Skeletal muscle tissue (tissue), 3 donors: ENCODE measurements at regions not wholly inside any gene's neighbourhood (a gene's known extent, or its start where the extent isn't known, plus 50 kb on each side); places are given as distances from the start of the nearest gene placed in this dataset.

Experiments used
- H3K27ac ChIP-seq: one replicate; pipeline ENCODE4 v1.7.0; 2013; ENCODE audit warnings: mild to moderate bottlenecking, low read depth, low read length, inconsistent platforms
- H3K27me3 ChIP-seq, 3 donors: one replicate each; pipeline ENCODE4 v1.7.0; 2013; ENCODE audit warnings: low read length in 3 of 3; ENCODE audit not compliant: control insufficient read depth in 3 of 3, insufficient read depth in 3 of 3
- H3K36me3 ChIP-seq, 3 donors: one replicate each; pipeline ENCODE4 v1.7.0; 2013; ENCODE audit warnings: low read length in 3 of 3; ENCODE audit not compliant: control insufficient read depth in 3 of 3, insufficient read depth in 3 of 3
- H3K4me1 ChIP-seq, 3 donors: one replicate each; pipeline ENCODE4 v1.7.0; 2013; ENCODE audit warnings: low read length in 3 of 3, mild to moderate bottlenecking in 3 of 3; ENCODE audit not compliant: control insufficient read depth in 3 of 3, insufficient read depth in 3 of 3
- H3K4me3 ChIP-seq, 3 donors: one replicate each; pipeline ENCODE4 v1.7.0; 2013; ENCODE audit warnings: low read length in 3 of 3
- H3K9ac ChIP-seq, 3 donors: one replicate each; pipeline ENCODE4 v1.7.0; 2013; ENCODE audit warnings: low read length in 3 of 3, mild to moderate bottlenecking in 3 of 3, moderate library complexity in 2 of 3, low read depth in 1 of 3
- H3K9me3 ChIP-seq, 3 donors: one replicate each; pipeline ENCODE4 v1.7.0; 2013; ENCODE audit warnings: low read length in 3 of 3; ENCODE audit not compliant: control insufficient read depth in 3 of 3
- donor health status: Osteomylitis.

- H3K4me1 ChIP-seq: no peaks in the 10 kb centered on the region
Observed at GRCh38 chr14:65948302-65948701, 535.8 kb downstream of the FUT8 start.

GRCh38 chr14:65949711-65950516 is 536.3 kb upstream of the CCDC196 start:
- Histone ChIP-seq H3K9me3 (no peaks in the 10 kb centered on the region), H3K9ac (no peak overlapping the region), H3K27me3 (peaks cover 10 to 18% (median 13%) of the 10 kb centered on the region in 3 donors), H3K36me3 (no peaks in the 10 kb centered on the region), H3K4me1 (no peaks in the 10 kb centered on the region), H3K4me3 (no peak overlapping the region), H3K27ac (no peak overlapping the region)

More at GRCh38 chr14:65948302-65948701, 535.8 kb downstream of the FUT8 start:
- H3K9me3 ChIP-seq: no peaks in the 10 kb centered on the region
- H3K9ac ChIP-seq: no peak overlapping the region
- H3K27me3 ChIP-seq: peaks cover 10 to 18% (median 13%) of the 10 kb centered on the region in 3 donors
- H3K36me3 ChIP-seq: no peaks in the 10 kb centered on the region
- H3K4me3 ChIP-seq: no peak overlapping the region
- H3K27ac ChIP-seq: no peak overlapping the region

GRCh38 chr14:65954942-65955341 is 531.2 kb upstream of the CCDC196 start:
- Histone ChIP-seq H3K9me3 (no peaks in the 10 kb centered on the region), H3K27ac (no peak overlapping the region), H3K36me3 (no peaks in the 10 kb centered on the region), H3K4me3 (no peak overlapping the region), H3K9ac (no peak overlapping the region), H3K27me3 (peaks cover 0 to 1% (median under 1%) of the 10 kb centered on the region in 3 donors), H3K4me1 (no peaks in the 10 kb centered on the region)

GRCh38 chr14:65957631-65958205 is 528.5 kb upstream of the CCDC196 start:
- peaks cover 0 to 3% (median 1%) of the 10 kb centered on the region in 3 donors for H3K27me3 ChIP-seq
- H3K9me3 ChIP-seq: no peaks in the 10 kb centered on the region
- no peak overlapping the region for H3K27ac ChIP-seq
- no peak overlapping the region for H3K9ac ChIP-seq
- H3K4me3 ChIP-seq: no peak overlapping the region
- no peaks in the 10 kb centered on the region for H3K4me1 ChIP-seq
- no peaks in the 10 kb centered on the region for H3K36me3 ChIP-seq

GRCh38 chr14:65958664-65959562 is 527.3 kb upstream of the CCDC196 start:
- Histone ChIP-seq H3K9ac (no peak overlapping the region), H3K4me1 (no peaks in the 10 kb centered on the region), H3K9me3 (no peaks in the 10 kb centered on the region), H3K27me3 (peaks cover 0 to 4% (median 3%) of the 10 kb centered on the region in 3 donors), H3K4me3 (no peak overlapping the region), H3K36me3 (no peaks in the 10 kb centered on the region), H3K27ac (no peak overlapping the region)

GRCh38 chr14:65959563-65960024 is 526.6 kb upstream of the CCDC196 start:
- Histone ChIP-seq H3K9me3 (no peaks in the 10 kb centered on the region), H3K4me1 (no peaks in the 10 kb centered on the region), H3K27ac (no peak overlapping the region), H3K36me3 (no peaks in the 10 kb centered on the region), H3K4me3 (no peak overlapping the region), H3K27me3 (peaks cover 0 to 7% (median 3%) of the 10 kb centered on the region in 3 donors), H3K9ac (no peak overlapping the region)

GRCh38 chr14:65961004-65961403 is 525.2 kb upstream of the CCDC196 start:
- H3K4me3 ChIP-seq: no peak overlapping the region
- H3K27ac ChIP-seq: no peak overlapping the region
- no peaks in the 10 kb centered on the region for H3K36me3 ChIP-seq
- H3K4me1 ChIP-seq: no peaks in the 10 kb centered on the region
- H3K9ac ChIP-seq: no peak overlapping the region
- no peaks in the 10 kb centered on the region for H3K9me3 ChIP-seq
- H3K27me3 ChIP-seq: peaks cover 2 to 12% (median 3%) of the 10 kb centered on the region in 3 donors

- H3K27ac ChIP-seq: no peak overlapping the region
- no peaks in the 10 kb centered on the region for H3K4me1 ChIP-seq
- H3K27me3 ChIP-seq: peaks cover 4 to 17% (median 7%) of the 10 kb centered on the region in 3 donors
- H3K9me3 ChIP-seq: no peaks in the 10 kb centered on the region
- no peak overlapping the region for H3K9ac ChIP-seq
- no peak overlapping the region for H3K4me3 ChIP-seq
- H3K36me3 ChIP-seq: no peaks in the 10 kb centered on the region
Observed at GRCh38 chr14:65962952-65963351, 523.2 kb upstream of the CCDC196 start.

GRCh38 chr14:65964366-65964765 is 521.8 kb upstream of the CCDC196 start:
- Histone ChIP-seq H3K4me3 (no peak overlapping the region), H3K27me3 (peaks cover 4 to 17% (median 7%) of the 10 kb centered on the region in 3 donors), H3K9ac (no peak overlapping the region), H3K4me1 (no peaks in the 10 kb centered on the region), H3K36me3 (no peaks in the 10 kb centered on the region), H3K9me3 (no peaks in the 10 kb centered on the region), H3K27ac (no peak overlapping the region)
